Heart right ventricle (tissue), 16 donors: ENCODE measurements at regions not wholly inside any gene's neighbourhood (a gene's known extent, or its start where the extent isn't known, plus 50 kb on each side); places are given as distances from the start of the nearest gene placed in this dataset.
"Not testable (repeated sequence)": the region's sequence is repeated elsewhere in the genome, so short reads cannot be mapped to it uniquely, and the experiment has no call there.

ENCODE experiments used
- ATAC-seq, 8 donors: fragments of 200-7000 bp; cut with Tn5 transposase; one replicate each; pipeline ENCODE4 v1.9.1; 2020; ENCODE audit warnings: mild to moderate bottlenecking in 8 of 8, moderate library complexity in 8 of 8, moderate number of reproducible peaks in 1 of 8
- DNase-seq, 2 donors: peaks; one replicate each; pipeline ENCODE4 v3.0.0-alpha.2; 2020
- H3K27ac ChIP-seq, 10 donors: fragments of 200-600 bp; sonication (generic) in 2 of 10; one replicate each; pipeline versions ENCODE4 v1.5.0 to v1.8.0; 2020 to 2022; ENCODE audit warnings: mild to moderate bottlenecking in 3 of 10
- H3K27me3 ChIP-seq, 7 donors: fragments of 200-600 bp; one replicate each; pipeline ENCODE4 v1.8.0; 2021 to 2022; ENCODE audit warnings: mild to moderate bottlenecking in 2 of 7
- H3K36me3 ChIP-seq, 9 donors: fragments of 200-600 bp; sonication (generic) in 1 of 9; one replicate each; pipeline versions ENCODE4 v1.5.0 to v1.8.0; 2020 to 2022; ENCODE audit warnings: mild to moderate bottlenecking in 2 of 9
- H3K4me1 ChIP-seq, 9 donors: fragments of 200-600 bp; sonication (generic) in 1 of 9; one replicate each; pipeline versions ENCODE4 v1.5.0 to v1.8.0; 2020 to 2022; ENCODE audit warnings: mild to moderate bottlenecking in 4 of 9
- H3K4me3 ChIP-seq, 10 donors: fragments of 200-600 bp; sonication (generic) in 2 of 10; one replicate each; pipeline versions ENCODE4 v1.5.0 to v1.8.0; 2020 to 2022; ENCODE audit warnings: mild to moderate bottlenecking in 7 of 10, moderate library complexity in 2 of 10
- H3K9me3 ChIP-seq, 11 donors: fragments of 200-600 bp in 10 of 11; sonication (generic) in 2 of 11; one replicate each; pipeline versions ENCODE4 v1.5.0 to v1.8.0; 2013 to 2022; ENCODE audit warnings: mild to moderate bottlenecking in 2 of 11, control low read depth in 1 of 11, moderate library complexity in 1 of 11
- WGBS, 2 donors: extraction: QIAGEN DNeasy Blood & Tissue Kit; methylation state at CpG; one replicate each; pipeline ENCODE4 v1.1.7; 2013; ENCODE audit warnings: inconsistent platforms in 1 of 2; 5-methylcytosine and 5-hydroxymethylcytosine counted together
- intact Hi-C, 10 donors: fragments of 100-400 bp; cut with DNase I; formaldehyde crosslinking; loops; one replicate each; pipeline versions ENCODE4 v1.11.1 to v1.14.2; 2022
- TF ChIP-seq, protein P1 (sequence below), 9 donors: fragments of 200-600 bp; sonication (generic) in 2 of 9; IDR thresholded peaks; one replicate each; pipeline versions ENCODE4 v1.5.0 to v1.8.0; 2021 to 2022; ENCODE audit warnings: antibody characterized with exemption in 9 of 9, mild to moderate bottlenecking in 5 of 9, moderate library complexity in 1 of 9
- donor health status: Arrhythmogenic right ventricular cardiomyopathy.
- donor health status: ischemic (EF 13 %, LVEDD 7.1; RV severe dilation, severe dysfunction).
- donor health status: healthy with polysubstance abuse.
- donor health status: DM: no; HTN: yes; CAD: no.
- donor health status: DM: no; HTN: no; CAD: no.
- donor health status: ischemic (EF 25% LVEDD 6.9; RV normal size, moderate dysfunction).
- donor health status: ischemic (EF 25% LVEDD 5.7; RV mildly dilated, moderate dysfunction).
- donor health status: healthy.
- donor health status: DM: yes; HTN: yes; CAD: no.
- donor health status: Ischemic cardiomyopathy.
- donor health status: ischemic (EF 35%, LVEDD 5.7; RV mildly dilated, moderate dysfunction).
- donor health status: nonischemic (EF 11% LVEDD 7.7; RV severe dilation, severe dysfunction).
- donor health status: DM: yes; HTN: yes; CAD: no.
- donor health status: PGD.
- donor health status: ischemic (EF 29% LVEDD 5.4; RV normal size, mild dysfunction).
- donor health status: nonischemic (EF 23%, LVEDD 6.1; RV moderate dilation, normal function).

DNA sequence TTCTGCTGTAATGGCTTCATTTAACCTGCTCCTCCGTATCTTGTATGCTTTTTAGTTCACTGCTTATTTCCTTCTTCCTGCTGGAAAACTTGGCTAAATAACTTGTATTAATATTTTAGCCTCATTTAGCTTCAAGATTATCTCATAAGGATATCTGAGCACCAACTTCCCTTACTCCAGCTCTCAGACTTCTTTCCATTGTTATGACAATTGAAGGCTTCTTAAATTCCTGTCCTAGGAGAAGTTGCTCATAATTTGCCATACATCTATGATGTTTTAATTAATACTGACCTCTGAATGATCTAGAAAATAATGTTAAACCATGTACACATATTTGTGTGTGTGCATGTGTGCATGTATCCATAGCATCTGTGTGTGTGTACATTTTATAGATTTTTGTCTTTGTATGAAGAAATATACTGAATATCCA, 1524.4 kb upstream of the TPTE start:
- Histone ChIP-seq H3K9me3 (peaks cover 0 to 67% (median 5%) of the 10 kb centered on the region in 11 donors), H3K36me3 (no peaks in the 10 kb centered on the region), H3K27ac (no peak overlapping the region), H3K4me3 (no peak overlapping the region), H3K4me1 (peaks cover 0 to 9% (median 0%) of the 10 kb centered on the region in 9 donors), H3K27me3 (peaks cover 0 to 42% (median 27%) of the 10 kb centered on the region in 7 donors)
- no peak for DNase-seq
- ATAC-seq: no peak
- 52 to 61% methylated on average over 1 of the region's 1 CpG for WGBS, 2 donors
- intact Hi-C loops: no loop called here
- TF ChIP-seq, protein P1, sequence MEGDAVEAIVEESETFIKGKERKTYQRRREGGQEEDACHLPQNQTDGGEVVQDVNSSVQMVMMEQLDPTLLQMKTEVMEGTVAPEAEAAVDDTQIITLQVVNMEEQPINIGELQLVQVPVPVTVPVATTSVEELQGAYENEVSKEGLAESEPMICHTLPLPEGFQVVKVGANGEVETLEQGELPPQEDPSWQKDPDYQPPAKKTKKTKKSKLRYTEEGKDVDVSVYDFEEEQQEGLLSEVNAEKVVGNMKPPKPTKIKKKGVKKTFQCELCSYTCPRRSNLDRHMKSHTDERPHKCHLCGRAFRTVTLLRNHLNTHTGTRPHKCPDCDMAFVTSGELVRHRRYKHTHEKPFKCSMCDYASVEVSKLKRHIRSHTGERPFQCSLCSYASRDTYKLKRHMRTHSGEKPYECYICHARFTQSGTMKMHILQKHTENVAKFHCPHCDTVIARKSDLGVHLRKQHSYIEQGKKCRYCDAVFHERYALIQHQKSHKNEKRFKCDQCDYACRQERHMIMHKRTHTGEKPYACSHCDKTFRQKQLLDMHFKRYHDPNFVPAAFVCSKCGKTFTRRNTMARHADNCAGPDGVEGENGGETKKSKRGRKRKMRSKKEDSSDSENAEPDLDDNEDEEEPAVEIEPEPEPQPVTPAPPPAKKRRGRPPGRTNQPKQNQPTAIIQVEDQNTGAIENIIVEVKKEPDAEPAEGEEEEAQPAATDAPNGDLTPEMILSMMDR (IDR thresholded peaks at IDR 0.05): no peak

DNA sequence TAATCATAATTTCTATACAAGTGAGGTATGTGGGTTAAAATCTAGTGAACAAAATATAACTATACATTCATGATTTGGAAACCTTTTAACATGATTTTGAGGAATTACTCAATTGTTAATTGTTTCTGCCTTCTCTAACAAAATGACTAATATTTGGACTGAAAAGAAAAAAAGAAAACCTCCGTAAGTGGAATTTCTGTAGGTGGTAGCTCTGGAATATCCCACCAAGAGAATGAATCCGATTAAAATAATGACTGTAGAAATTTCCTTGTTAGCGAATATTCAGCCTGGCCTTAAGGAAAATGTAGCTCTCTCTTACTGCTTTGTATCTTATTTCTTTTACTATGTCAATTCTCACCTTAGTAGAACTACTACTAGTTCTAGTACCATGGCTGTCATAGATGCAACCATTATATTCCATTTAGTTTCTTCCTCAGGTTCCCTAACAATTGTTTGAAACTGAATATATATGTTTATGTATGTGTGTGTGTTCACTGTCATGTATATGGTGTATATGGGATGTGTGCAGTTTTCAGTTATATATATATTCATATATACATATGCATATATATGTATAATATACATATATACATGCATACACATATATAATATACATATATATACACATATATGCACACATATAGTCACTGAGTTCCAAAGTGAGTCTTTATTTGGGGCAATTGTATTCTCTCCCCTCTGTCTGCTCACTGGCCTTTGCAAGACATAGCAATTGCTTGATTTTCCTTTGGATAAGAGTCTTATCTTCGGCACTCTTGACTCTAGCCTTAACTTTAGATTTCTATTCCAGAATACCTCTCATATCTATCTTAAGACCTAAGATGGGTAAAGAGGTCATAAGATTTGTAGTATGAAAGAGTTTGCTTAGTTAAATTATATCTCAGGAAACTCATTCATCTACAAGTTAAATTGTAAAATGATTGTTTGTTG, 1523.7 kb upstream of the TPTE start:
- Histone ChIP-seq H3K9me3 (peaks cover 0 to 61% (median 5%) of the 10 kb centered on the region in 11 donors), H3K27me3 (peaks cover 0 to 36% (median 20%) of the 10 kb centered on the region in 7 donors)
- H3K36me3 ChIP-seq, H3K27ac ChIP-seq, intact Hi-C loops, H3K4me3 ChIP-seq, H3K4me1 ChIP-seq, DNase-seq, ATAC-seq: not testable (repeated sequence)
- 35 to 43% methylated on average over 4 of the region's 4 CpGs for WGBS, 2 donors

DNA sequence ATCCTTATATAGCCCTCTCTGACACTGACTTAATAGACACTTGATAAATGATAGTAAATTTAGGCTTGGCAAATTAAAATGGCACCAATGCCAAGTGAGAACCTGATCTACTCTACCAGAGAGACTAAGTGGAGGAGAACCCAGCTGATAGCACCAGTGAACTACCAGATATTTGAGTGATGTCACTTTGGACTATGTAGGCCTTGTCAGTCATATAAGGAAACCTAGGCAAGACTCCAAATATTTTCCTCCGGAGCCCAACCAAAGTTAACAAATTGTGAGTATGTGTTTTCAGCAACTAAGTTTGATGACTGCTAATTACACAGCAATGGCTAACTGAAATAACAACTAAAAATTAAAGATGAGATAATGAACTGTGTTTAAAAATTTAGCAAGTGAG, 1522.9 kb upstream of the TPTE start:
- DNase-seq (peak in 1 of 2 donors; percentile 46), ATAC-seq (peak in 1 of 8 donors; percentile 44)
- H3K4me1 ChIP-seq, H3K4me3 ChIP-seq, intact Hi-C loops, H3K36me3 ChIP-seq, H3K27ac ChIP-seq: not testable (repeated sequence)
- peaks cover 0 to 58% (median 5%) of the 10 kb centered on the region in 11 donors for H3K9me3 ChIP-seq
- WGBS, 2 donors: 32 to 39% methylated on average over 1 of the region's 1 CpG
- peaks cover 0 to 33% (median 13%) of the 10 kb centered on the region in 7 donors for H3K27me3 ChIP-seq

DNA sequence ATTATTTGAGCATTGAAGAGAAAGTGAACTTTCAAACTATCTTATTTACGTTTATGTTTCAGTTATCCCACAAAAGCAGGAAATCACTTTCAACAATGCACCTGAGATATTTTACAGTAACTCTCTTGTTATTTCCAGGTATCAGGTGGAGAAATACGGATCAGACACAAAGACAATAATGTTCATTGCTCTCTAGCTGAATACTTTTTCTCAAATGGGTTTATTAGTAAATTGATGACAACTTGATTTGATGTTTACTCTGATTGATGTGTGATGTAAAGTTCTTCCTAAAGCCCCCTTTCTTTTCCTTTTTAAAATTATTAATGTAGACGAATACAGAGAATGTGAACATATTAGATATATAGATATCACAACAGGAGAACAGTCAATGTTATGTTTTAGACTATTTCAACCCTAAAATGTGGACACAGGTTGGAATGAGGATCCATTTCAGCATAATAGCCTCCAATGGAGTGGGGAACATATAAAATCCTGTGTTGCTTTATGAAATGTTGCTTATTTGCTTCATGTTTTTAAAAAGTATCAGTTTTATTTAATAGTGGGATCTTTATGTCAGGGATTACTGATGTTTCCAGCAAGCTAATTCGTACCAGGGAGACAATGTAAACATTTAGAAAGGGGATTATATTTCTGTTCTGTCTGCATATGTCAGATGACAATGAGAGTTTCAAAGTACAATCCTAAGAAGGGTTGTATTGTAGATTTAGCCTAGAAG, 1522.3 kb upstream of the TPTE start:
- DNase-seq (no peak), ATAC-seq (no peak)
- Histone ChIP-seq H3K27me3 (peaks cover 0 to 32% (median 10%) of the 10 kb centered on the region in 7 donors), H3K4me1 (peaks cover 0 to 9% (median 0%) of the 10 kb centered on the region in 9 donors), H3K27ac (no peak overlapping the region), H3K4me3 (no peak overlapping the region), H3K36me3 (no peaks in the 10 kb centered on the region), H3K9me3 (peaks cover 0 to 57% (median 5%) of the 10 kb centered on the region in 11 donors)
- 20 to 23% methylated on average over 4 of the region's 4 CpGs for WGBS, 2 donors
- intact Hi-C loops: no loop called here
- TF ChIP-seq, protein P1 (IDR thresholded peaks at IDR 0.05): no peak

DNA sequence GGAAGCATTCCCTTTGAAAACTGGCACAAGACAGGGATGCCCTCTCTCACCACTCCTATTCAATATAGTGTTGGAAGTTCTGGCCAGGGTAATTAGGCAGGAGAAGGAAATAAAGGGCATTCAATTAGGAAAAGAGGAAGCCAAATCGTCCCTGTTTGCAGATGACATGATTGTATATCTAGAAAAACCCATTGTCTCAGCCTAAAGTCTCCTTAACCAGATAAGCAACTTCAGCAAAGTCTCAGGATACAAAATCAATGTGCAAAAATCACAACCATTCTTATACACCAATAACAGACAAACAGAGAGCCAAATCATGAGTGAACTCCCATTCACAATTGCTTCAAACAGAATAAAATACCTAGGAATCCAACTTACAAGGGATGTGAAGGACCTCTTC, 1521.3 kb upstream of the TPTE start:
- H3K4me3 ChIP-seq, H3K27ac ChIP-seq, DNase-seq, H3K4me1 ChIP-seq, intact Hi-C loops, ATAC-seq, H3K36me3 ChIP-seq: not testable (repeated sequence)
- 5 to 6% methylated on average over 1 of the region's 1 CpG for WGBS, 2 donors
- Histone ChIP-seq H3K27me3 (peaks cover 0 to 31% (median 14%) of the 10 kb centered on the region in 7 donors), H3K9me3 (peaks cover 0 to 54% (median 5%) of the 10 kb centered on the region in 11 donors)

DNA sequence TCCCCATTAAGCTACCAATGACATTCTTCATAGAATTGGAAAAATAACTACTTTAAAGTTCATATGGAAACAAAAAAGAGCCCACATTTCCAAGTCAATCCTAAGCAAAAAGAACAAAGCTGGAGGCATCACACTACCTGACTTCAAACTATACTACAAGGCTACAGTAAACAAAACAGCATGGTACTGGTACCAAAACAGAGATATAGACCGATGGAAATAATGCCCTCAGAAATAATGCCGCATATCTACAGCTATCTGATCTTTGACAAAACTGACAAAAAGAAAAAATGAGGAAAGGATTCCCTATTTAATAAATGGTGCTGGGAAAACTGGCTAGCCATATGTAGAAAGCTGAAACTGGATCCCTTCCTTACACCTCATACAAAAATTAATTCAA, 1520.7 kb upstream of the TPTE start:
- H3K36me3 ChIP-seq, H3K4me3 ChIP-seq, intact Hi-C loops, ATAC-seq, H3K27ac ChIP-seq, H3K4me1 ChIP-seq, DNase-seq: not testable (repeated sequence)
- H3K9me3 ChIP-seq: peaks cover 0 to 51% (median 5%) of the 10 kb centered on the region in 11 donors
- 66 to 74% methylated on average over 2 of the region's 2 CpGs for WGBS, 2 donors
- peaks cover 1 to 31% (median 18%) of the 10 kb centered on the region in 7 donors for H3K27me3 ChIP-seq

DNA sequence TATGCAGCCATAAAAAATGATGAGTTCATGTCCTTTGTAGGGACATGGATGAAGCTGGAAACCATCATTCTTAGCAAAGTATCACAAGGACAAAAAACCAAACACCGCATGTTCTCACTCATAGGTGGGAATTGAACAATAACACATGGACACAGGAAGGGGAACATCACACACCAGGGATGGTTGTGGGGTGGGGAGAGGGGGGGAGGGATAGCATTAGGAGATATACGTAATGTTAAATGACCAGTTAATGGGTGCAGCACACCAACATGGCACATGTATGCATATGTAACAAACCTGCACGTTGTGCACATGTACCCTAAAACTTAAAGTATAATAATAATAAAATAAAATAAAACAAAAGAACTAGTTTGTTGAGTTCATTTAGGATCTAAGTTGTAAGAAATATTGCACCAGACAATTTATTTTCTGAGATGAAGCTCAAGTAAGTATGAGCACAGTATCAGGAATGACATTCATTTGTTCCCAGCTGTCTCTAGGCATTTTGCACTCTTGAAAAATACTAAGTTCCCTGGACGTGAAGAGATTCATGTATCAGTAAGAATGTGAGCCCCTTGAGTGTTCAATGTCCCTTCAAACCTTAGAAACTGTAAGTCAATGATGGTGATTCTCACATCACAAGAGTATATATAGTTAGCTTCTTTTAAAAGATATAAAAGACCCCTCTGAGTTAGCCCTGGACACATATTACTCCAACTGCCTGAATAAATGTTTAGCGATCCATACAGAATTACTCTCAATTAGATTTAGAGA, 1519.3 kb upstream of the TPTE start:
- peaks cover 0 to 54% (median 5%) of the 10 kb centered on the region in 11 donors for H3K9me3 ChIP-seq
- H3K27ac ChIP-seq, DNase-seq, ATAC-seq, intact Hi-C loops, H3K4me3 ChIP-seq, H3K36me3 ChIP-seq, H3K4me1 ChIP-seq: not testable (repeated sequence)
- H3K27me3 ChIP-seq: peaks cover 6 to 37% (median 24%) of the 10 kb centered on the region in 7 donors
- 68 to 69% methylated on average over 5 of the region's 5 CpGs for WGBS, 2 donors
